ENCODE measurements at regions not wholly inside any gene's neighbourhood (a gene's known extent, or its start where the extent isn't known, plus 50 kb on each side); places are given as distances from the start of the nearest gene placed in this dataset.
"Not testable (repeated sequence)": the region's sequence is repeated elsewhere in the genome, so short reads cannot be mapped to it uniquely, and the experiment has no call there.

DNA sequence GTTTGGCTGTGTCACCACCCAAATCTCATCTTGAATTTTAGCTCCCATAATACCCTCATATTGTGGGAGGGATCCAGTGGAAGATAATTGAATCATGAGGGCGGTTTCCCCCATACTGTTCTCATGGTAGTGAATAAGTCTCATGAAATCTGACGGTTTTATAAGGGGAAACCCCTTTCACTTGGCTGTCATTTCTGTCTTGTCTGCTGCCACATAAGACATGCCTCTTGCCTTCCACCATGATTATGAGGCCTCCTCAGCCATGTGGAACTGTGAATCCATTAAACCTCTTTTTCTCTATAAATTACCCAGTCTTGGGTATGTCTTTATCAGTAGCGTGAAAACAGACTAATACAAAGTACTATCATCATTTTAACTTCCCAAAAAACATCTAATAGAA is 216.5 kb upstream of the SETMAR start:
- not testable (repeated sequence) for TF ChIP-seq POLR2A (IDR thresholded peaks at IDR 0.05)
- TF ChIP-seq, protein P1, sequence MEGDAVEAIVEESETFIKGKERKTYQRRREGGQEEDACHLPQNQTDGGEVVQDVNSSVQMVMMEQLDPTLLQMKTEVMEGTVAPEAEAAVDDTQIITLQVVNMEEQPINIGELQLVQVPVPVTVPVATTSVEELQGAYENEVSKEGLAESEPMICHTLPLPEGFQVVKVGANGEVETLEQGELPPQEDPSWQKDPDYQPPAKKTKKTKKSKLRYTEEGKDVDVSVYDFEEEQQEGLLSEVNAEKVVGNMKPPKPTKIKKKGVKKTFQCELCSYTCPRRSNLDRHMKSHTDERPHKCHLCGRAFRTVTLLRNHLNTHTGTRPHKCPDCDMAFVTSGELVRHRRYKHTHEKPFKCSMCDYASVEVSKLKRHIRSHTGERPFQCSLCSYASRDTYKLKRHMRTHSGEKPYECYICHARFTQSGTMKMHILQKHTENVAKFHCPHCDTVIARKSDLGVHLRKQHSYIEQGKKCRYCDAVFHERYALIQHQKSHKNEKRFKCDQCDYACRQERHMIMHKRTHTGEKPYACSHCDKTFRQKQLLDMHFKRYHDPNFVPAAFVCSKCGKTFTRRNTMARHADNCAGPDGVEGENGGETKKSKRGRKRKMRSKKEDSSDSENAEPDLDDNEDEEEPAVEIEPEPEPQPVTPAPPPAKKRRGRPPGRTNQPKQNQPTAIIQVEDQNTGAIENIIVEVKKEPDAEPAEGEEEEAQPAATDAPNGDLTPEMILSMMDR (IDR thresholded peaks at IDR 0.05), result not testable (repeated sequence)

Data from heart left ventricle (tissue), 13 donors.